ENCODE measurements at regions not wholly inside any gene's neighbourhood (a gene's known extent, or its start where the extent isn't known, plus 50 kb on each side); places are given as distances from the start of the nearest gene placed in this dataset.

- no peaks in the 10 kb centered on the region for H3K4me1 Mint-ChIP-seq (ENCODE audit: low read depth)
- H3K27ac Mint-ChIP-seq (ENCODE audit: unreplicated experiment): no peak overlapping the region
Measured at GRCh38 chr1:57984277-57984676, 560.4 kb upstream of the DAB1 start.

GRCh38 chr1:57983441-57983840 is 559.6 kb upstream of the DAB1 start:
- no peak overlapping the region for H3K27ac Mint-ChIP-seq (ENCODE audit: unreplicated experiment)
- H3K4me3 Mint-ChIP-seq (ENCODE audit: unreplicated experiment): no peak overlapping the region
- H3K4me1 Mint-ChIP-seq (ENCODE audit: low read depth): no peaks in the 10 kb centered on the region
- TF ChIP-seq CTCF (IDR thresholded peaks at IDR 0.05): no peak
- H3K9me3 Mint-ChIP-seq (ENCODE audit: low read depth): peaks cover 5% of the 10 kb centered on the region
- H3K36me3 Mint-ChIP-seq (ENCODE audit: low read depth): peaks cover 2% of the 10 kb centered on the region
- DNase-seq (ENCODE audit: low spot score): no peak
- peaks cover 1% of the 10 kb centered on the region for H3K27me3 Mint-ChIP-seq (ENCODE audit: low read depth)

More at GRCh38 chr1:57984277-57984676, 560.4 kb upstream of the DAB1 start:
- no peak for DNase-seq (ENCODE audit: low spot score)
- Mint-ChIP-seq H3K27me3 (ENCODE audit: low read depth) (peaks cover 2% of the 10 kb centered on the region), H3K4me3 (ENCODE audit: unreplicated experiment) (no peak overlapping the region), H3K36me3 (ENCODE audit: low read depth) (no peaks in the 10 kb centered on the region), H3K9me3 (ENCODE audit: low read depth) (no peaks in the 10 kb centered on the region)
- no peak for TF ChIP-seq CTCF (IDR thresholded peaks at IDR 0.05)

DNA sequence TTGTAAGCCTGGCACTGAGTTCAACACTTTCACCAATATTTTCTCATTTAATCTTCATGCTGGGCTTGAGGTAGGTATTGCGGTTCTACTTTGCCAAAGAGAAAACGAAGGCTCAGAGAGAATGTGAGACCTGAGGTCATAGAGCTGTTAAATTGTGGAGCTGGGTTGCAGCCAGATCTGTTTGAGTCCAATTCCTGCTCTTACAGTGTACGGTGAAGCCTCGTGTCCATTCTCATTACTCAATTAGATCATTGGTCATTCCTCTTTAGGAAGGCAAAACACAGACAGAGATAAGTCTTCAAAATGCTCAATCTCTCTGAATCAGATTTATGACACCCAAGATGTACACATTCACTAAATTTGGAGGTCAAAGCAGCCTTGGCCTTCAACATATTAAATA is 559.0 kb upstream of the DAB1 start:
- no peaks in the 10 kb centered on the region for H3K4me1 Mint-ChIP-seq (ENCODE audit: low read depth)
- H3K4me3 Mint-ChIP-seq (ENCODE audit: unreplicated experiment): no peak overlapping the region
- peaks cover 1% of the 10 kb centered on the region for H3K27me3 Mint-ChIP-seq (ENCODE audit: low read depth)
- TF ChIP-seq CTCF (IDR thresholded peaks at IDR 0.05): no peak
- peaks cover 9% of the 10 kb centered on the region for H3K9me3 Mint-ChIP-seq (ENCODE audit: low read depth)
- no peak overlapping the region for H3K27ac Mint-ChIP-seq (ENCODE audit: unreplicated experiment)
- peaks cover 2% of the 10 kb centered on the region for H3K36me3 Mint-ChIP-seq (ENCODE audit: low read depth)
- no peak for DNase-seq (ENCODE audit: low spot score)

- DNase-seq (ENCODE audit: low spot score): no peak
- TF ChIP-seq CTCF (IDR thresholded peaks at IDR 0.05): no peak
Measured at GRCh38 chr1:57976216-57976615, 552.4 kb upstream of the DAB1 start.

GRCh38 chr1:57968321-57968720 is 544.5 kb upstream of the DAB1 start:
- no peak for DNase-seq (ENCODE audit: low spot score)
- Mint-ChIP-seq H3K4me3 (ENCODE audit: unreplicated experiment) (no peak overlapping the region), H3K27me3 (ENCODE audit: low read depth) (peaks cover 4% of the 10 kb centered on the region), H3K36me3 (ENCODE audit: low read depth) (no peaks in the 10 kb centered on the region), H3K27ac (ENCODE audit: unreplicated experiment) (no peak overlapping the region), H3K9me3 (ENCODE audit: low read depth) (peaks cover 8% of the 10 kb centered on the region), H3K4me1 (ENCODE audit: low read depth) (no peaks in the 10 kb centered on the region)
- TF ChIP-seq CTCF (IDR thresholded peaks at IDR 0.05): no peak

More at GRCh38 chr1:57976216-57976615, 552.4 kb upstream of the DAB1 start:
- Mint-ChIP-seq H3K9me3 (ENCODE audit: low read depth) (peaks cover 22% of the 10 kb centered on the region), H3K27me3 (ENCODE audit: low read depth) (no peaks in the 10 kb centered on the region), H3K36me3 (ENCODE audit: low read depth) (peaks cover 2% of the 10 kb centered on the region), H3K27ac (ENCODE audit: unreplicated experiment) (no peak overlapping the region), H3K4me1 (ENCODE audit: low read depth) (no peaks in the 10 kb centered on the region), H3K4me3 (ENCODE audit: unreplicated experiment) (no peak overlapping the region)

Data from chondrocyte (in vitro differentiated cells).